ENCODE measurements at regions not wholly inside any gene's neighbourhood (a gene's known extent, or its start where the extent isn't known, plus 50 kb on each side); places are given as distances from the start of the nearest gene placed in this dataset.
A peak's percentile ranks its signal among the peaks of the same experiment; 100 is the strongest.

GRCh38 chr6:120993929-120994572 lies 340.2 kb downstream of the TBC1D32 start:
- TF ChIP-seq EP300 (conservative IDR thresholded peaks at IDR 0.05; ENCODE audit: poor library complexity, severe bottlenecking) = peak; percentile 62
- TF ChIP-seq CTCF (IDR thresholded peaks at IDR 0.05; ENCODE audit: poor library complexity, severe bottlenecking) = no peak
- TF ChIP-seq RAD21 (conservative IDR thresholded peaks at IDR 0.05) = no peak
- TF ChIP-seq TAF1 (IDR thresholded peaks at IDR 0.05; ENCODE audit: low read depth) = no peak
- peak; percentile 73 for TF ChIP-seq REST (IDR thresholded peaks at IDR 0.05; ENCODE audit: borderline replicate concordance)
- TF ChIP-seq EZH2 (IDR thresholded peaks at IDR 0.05; ENCODE audit: borderline replicate concordance, insufficient read depth, low read length, poor library complexity, severe bottlenecking) = no peak
- TF ChIP-seq POLR2AphosphoS5 (IDR thresholded peaks at IDR 0.05) = peak; percentile 63
- no peak for TF ChIP-seq MXI1 (conservative IDR thresholded peaks at IDR 0.05; ENCODE audit: poor library complexity, severe bottlenecking)
- no peak for TF ChIP-seq SMC3 (conservative IDR thresholded peaks at IDR 0.05; ENCODE audit: poor library complexity)

All from neural cell (in vitro differentiated cells).